Cardiac fibroblast (primary cell): ENCODE measurements at regions not wholly inside any gene's neighbourhood (a gene's known extent, or its start where the extent isn't known, plus 50 kb on each side); places are given as distances from the start of the nearest gene placed in this dataset.

Source experiments
- DNase-seq, 2 donors: peaks; one replicate each; pipeline versions ENCODE4 v3.0.0 to v3.0.0-alpha.2; 2010; ENCODE audit warnings: low read depth in 2 of 2
- H3K4me3 ChIP-seq, 2 donors: replicated peaks in 1 of 2; 1 replicate in 1 of 2; 2 replicates in 1 of 2; pipeline ENCODE4 v1.5.1; 2011; ENCODE audit warnings: low read depth in 2 of 2, low read length in 2 of 2, mild to moderate bottlenecking in 2 of 2, moderate library complexity in 1 of 2
- TF ChIP-seq, protein P1 (sequence below): IDR thresholded peaks from one replicate; pipeline ENCODE4 v1.5.1; 2011; ENCODE audit warnings: low read depth, mild to moderate bottlenecking, low read length, inconsistent platforms

DNA sequence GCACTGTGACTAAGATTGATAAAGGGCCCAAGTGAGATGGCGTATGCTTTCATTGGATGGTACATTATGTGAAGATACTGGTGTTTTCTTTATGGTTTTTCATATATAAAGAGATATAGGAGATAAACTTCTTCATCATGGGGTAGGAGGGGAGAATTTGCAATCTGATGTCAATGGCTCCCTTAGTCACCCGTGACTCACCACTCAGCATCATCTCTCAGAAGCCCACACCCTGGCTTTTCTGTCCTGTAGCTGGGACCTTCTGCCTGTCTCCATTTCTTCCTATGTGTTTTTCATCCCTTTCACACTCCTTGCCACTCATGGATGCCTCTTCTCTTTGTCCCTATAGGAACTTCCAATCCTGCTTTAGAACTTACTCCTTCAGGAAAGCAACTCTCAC is 114.3 kb upstream of the SEMA6D start:
- H3K4me3 ChIP-seq = no peak overlapping the region
- DNase-seq = peak in 1 of 2 donors; percentile 44
- TF ChIP-seq, protein P1, sequence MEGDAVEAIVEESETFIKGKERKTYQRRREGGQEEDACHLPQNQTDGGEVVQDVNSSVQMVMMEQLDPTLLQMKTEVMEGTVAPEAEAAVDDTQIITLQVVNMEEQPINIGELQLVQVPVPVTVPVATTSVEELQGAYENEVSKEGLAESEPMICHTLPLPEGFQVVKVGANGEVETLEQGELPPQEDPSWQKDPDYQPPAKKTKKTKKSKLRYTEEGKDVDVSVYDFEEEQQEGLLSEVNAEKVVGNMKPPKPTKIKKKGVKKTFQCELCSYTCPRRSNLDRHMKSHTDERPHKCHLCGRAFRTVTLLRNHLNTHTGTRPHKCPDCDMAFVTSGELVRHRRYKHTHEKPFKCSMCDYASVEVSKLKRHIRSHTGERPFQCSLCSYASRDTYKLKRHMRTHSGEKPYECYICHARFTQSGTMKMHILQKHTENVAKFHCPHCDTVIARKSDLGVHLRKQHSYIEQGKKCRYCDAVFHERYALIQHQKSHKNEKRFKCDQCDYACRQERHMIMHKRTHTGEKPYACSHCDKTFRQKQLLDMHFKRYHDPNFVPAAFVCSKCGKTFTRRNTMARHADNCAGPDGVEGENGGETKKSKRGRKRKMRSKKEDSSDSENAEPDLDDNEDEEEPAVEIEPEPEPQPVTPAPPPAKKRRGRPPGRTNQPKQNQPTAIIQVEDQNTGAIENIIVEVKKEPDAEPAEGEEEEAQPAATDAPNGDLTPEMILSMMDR = no peak

GRCh38 chr15:47607695-47608094 is 109.6 kb upstream of the SEMA6D start:
- TF ChIP-seq, protein P1 = no peak
- DNase-seq = peak in 1 of 2 donors; percentile 57
- H3K4me3 ChIP-seq = no peak overlapping the region

DNA sequence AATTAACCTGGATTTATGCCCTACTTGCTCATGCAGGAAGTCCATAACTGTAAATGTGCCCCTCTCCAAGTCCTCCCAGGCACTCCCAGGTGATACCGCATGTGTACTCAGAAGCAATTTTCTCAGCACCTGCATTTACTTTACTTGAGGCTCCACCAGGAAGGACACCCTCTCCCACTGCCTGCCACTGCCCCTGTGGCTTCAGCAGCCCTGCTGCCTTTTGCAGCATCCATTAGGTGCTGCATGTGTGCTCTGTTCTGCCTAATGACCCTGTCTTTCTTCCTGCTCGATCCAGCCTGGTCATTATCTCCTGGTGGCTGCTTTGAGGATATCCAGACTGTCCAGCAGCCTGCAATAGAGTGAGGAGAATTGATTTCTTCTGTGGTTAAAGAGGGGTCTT is 107.6 kb upstream of the SEMA6D start:
- no peak for DNase-seq
- no peak overlapping the region for H3K4me3 ChIP-seq
- TF ChIP-seq, protein P1 = no peak

DNA sequence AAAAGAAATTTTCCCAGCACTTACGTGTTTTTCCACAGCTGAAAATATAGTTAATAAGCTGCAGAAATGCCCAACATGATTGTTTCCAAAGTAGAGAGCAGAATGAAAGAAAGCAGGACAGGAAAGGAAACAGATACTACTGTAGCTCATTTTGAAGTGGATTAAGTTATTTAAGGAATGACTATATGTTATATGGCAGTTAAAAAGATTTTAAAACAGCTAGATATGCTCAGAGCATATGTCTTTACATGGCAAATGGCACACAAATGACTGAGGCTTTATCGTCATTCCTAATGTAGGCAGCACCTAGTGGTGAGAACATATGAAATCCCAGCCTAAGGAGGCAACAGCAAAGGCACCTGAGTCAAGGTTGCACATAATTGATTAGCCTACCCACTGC is 106.6 kb upstream of the SEMA6D start:
- no peak overlapping the region for H3K4me3 ChIP-seq
- TF ChIP-seq, protein P1 = no peak
- DNase-seq = no peak

- DNase-seq = peak in 1 of 2 donors; percentile 34
- TF ChIP-seq, protein P1 = no peak
- H3K4me3 ChIP-seq = no peak overlapping the region
Measured at GRCh38 chr15:47614360-47615011, 102.8 kb upstream of the SEMA6D start.

- DNase-seq = no peak
- TF ChIP-seq, protein P1 = no peak
- H3K4me3 ChIP-seq = no peak overlapping the region
Measured at GRCh38 chr15:47616876-47617275, 100.4 kb upstream of the SEMA6D start.

- TF ChIP-seq, protein P1 = no peak
- no peak overlapping the region for H3K4me3 ChIP-seq
- no peak for DNase-seq
Measured at GRCh38 chr15:47618241-47618640, 99.1 kb upstream of the SEMA6D start.
